Neural progenitor cell (in vitro differentiated cells): ENCODE measurements at regions not wholly inside any gene's neighbourhood (a gene's known extent, or its start where the extent isn't known, plus 50 kb on each side); places are given as distances from the start of the nearest gene placed in this dataset.
A peak's percentile ranks its signal among the peaks of the same experiment; 100 is the strongest.

ENCODE experiments used
- DNase-seq: peaks from one replicate; pipeline ENCODE4 v3.0.0-alpha.2; 2016; ENCODE audit warnings: low spot score
- H2AFZ ChIP-seq: fragments of 200-600 bp; sonication (generic); replicated peaks from 2 replicates; pipeline ENCODE4 v1.6.1; 2016; ENCODE audit warnings: antibody characterized with exemption
- H3F3A ChIP-seq: fragments of 200-600 bp; sonication (generic); 2 replicates; pipeline ENCODE4 v1.6.1; 2016; ENCODE audit warnings: antibody characterized with exemption, low read depth
- H3K27ac ChIP-seq: fragments of 200-600 bp; sonication (generic); 2 replicates; pipeline ENCODE4 v1.5.1; 2016; ENCODE audit warnings: mild to moderate bottlenecking
- H3K27me3 ChIP-seq: fragments of 200-600 bp; sonication (generic); 2 replicates; pipeline ENCODE4 v1.6.1; 2016; ENCODE audit warnings: mild to moderate bottlenecking, moderate library complexity
- H3K36me3 ChIP-seq: fragments of 200-600 bp; sonication (generic); 2 replicates; pipeline ENCODE4 v1.5.1; 2016
- H3K4me1 ChIP-seq: fragments of 200-600 bp; sonication (generic); 2 replicates; pipeline ENCODE4 v1.6.1; 2016; ENCODE audit warnings: mixed run types
- H3K4me2 ChIP-seq: fragments of 200-600 bp; sonication (generic); 2 replicates; pipeline ENCODE4 v1.6.1; 2016
- H3K4me3 ChIP-seq: fragments of 200-600 bp; sonication (generic); 2 replicates; pipeline ENCODE4 v1.5.1; 2016
- H3K79me2 ChIP-seq: fragments of 200-600 bp; sonication (generic); 2 replicates; pipeline ENCODE4 v1.6.1; 2016; ENCODE audit warnings: low read depth
- H3K9ac ChIP-seq: fragments of 200-600 bp; sonication (generic); 2 replicates; pipeline ENCODE4 v1.6.1; 2016
- H3K9me3 ChIP-seq: fragments of 200-600 bp; sonication (generic); 2 replicates; pipeline ENCODE4 v1.5.1; 2016; ENCODE audit warnings: low read depth
- H4K20me1 ChIP-seq: fragments of 200-600 bp; sonication (generic); 2 replicates; pipeline ENCODE4 v1.6.1; 2016; ENCODE audit warnings: low read depth
- H3K27ac Mint-ChIP-seq: 3 replicates; pipeline ENCODE4 v1.8.0; 2021; ENCODE audit warnings: mixed read lengths
- H3K27me3 Mint-ChIP-seq: 2 replicates; pipeline ENCODE4 v1.8.0; 2022; ENCODE audit warnings: low read depth, mild to moderate bottlenecking, inconsistent platforms, moderate library complexity, mixed read lengths; ENCODE audit not compliant: insufficient read depth
- H3K36me3 Mint-ChIP-seq: 3 replicates; pipeline ENCODE4 v1.8.0; 2021; ENCODE audit warnings: mixed read lengths
- H3K4me1 Mint-ChIP-seq: 3 replicates; pipeline ENCODE4 v1.8.0; 2021; ENCODE audit warnings: mixed read lengths
- H3K4me3 Mint-ChIP-seq: 3 replicates; pipeline ENCODE4 v1.8.0; 2021; ENCODE audit warnings: mild to moderate bottlenecking, moderate library complexity, mixed read lengths
- H3K9me3 Mint-ChIP-seq: 3 replicates; pipeline ENCODE4 v1.8.0; 2020; ENCODE audit warnings: mixed read lengths
- EZH2 ChIP-seq: fragments of 200-600 bp; sonication (generic); IDR thresholded peaks from 2 replicates; pipeline ENCODE4 v1.6.1; 2017; ENCODE audit warnings: antibody characterized with exemption, mild to moderate bottlenecking, moderate library complexity
- EZH2phosphoT487 ChIP-seq: fragments of 200-600 bp; sonication (generic); IDR thresholded peaks from 2 replicates; pipeline ENCODE4 v1.6.1; 2017; ENCODE audit warnings: antibody characterized with exemption
- TF ChIP-seq, protein P1 (sequence below): fragments of 200-600 bp; sonication (generic); IDR thresholded peaks from 2 replicates; pipeline ENCODE4 v1.5.1; 2017; ENCODE audit warnings: antibody characterized with exemption, mild to moderate bottlenecking

DNA sequence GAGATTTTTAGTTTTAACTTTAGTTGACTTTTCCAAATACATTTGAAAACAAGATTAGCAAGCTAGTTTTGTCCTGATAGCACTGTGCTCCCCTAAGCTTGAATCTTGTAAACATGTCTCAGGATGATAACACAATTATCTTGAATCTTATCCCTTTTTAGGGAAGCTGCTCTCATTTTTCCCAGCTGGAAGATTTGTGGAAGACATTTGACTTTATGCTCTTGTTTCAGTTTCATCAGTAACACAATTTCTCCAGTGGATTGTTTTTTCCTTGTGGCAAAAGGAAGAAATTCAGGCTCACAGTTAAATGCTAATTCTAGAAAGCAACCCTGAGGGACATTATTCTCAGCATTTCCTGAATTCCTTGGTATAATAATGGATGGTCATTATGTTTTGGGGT is 88.8 kb downstream of the CDC7 start:
- DNase-seq, result no peak
- Histone ChIP-seq H3K9ac (no peak overlapping the region), H3K4me1 (peaks cover 18% of the 10 kb centered on the region), H3K4me2 (no peak overlapping the region), H3F3A (no peaks in the 10 kb centered on the region), H3K27me3 (no peaks in the 10 kb centered on the region), H3K79me2 (no peaks in the 10 kb centered on the region), H4K20me1 (no peaks in the 10 kb centered on the region), H3K27ac (no peak overlapping the region), H3K4me3 (no peak overlapping the region), H2AFZ (no peak overlapping the region), H3K9me3 (no peaks in the 10 kb centered on the region), H3K36me3 (no peaks in the 10 kb centered on the region)
- H3K4me1 Mint-ChIP-seq, result peaks cover 46% of the 10 kb centered on the region
- TF ChIP-seq, protein P1, sequence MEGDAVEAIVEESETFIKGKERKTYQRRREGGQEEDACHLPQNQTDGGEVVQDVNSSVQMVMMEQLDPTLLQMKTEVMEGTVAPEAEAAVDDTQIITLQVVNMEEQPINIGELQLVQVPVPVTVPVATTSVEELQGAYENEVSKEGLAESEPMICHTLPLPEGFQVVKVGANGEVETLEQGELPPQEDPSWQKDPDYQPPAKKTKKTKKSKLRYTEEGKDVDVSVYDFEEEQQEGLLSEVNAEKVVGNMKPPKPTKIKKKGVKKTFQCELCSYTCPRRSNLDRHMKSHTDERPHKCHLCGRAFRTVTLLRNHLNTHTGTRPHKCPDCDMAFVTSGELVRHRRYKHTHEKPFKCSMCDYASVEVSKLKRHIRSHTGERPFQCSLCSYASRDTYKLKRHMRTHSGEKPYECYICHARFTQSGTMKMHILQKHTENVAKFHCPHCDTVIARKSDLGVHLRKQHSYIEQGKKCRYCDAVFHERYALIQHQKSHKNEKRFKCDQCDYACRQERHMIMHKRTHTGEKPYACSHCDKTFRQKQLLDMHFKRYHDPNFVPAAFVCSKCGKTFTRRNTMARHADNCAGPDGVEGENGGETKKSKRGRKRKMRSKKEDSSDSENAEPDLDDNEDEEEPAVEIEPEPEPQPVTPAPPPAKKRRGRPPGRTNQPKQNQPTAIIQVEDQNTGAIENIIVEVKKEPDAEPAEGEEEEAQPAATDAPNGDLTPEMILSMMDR, result no peak
- no peak for TF ChIP-seq EZH2
- no peak for TF ChIP-seq EZH2phosphoT487
- H3K27me3 Mint-ChIP-seq, result peaks cover 5% of the 10 kb centered on the region
- H3K4me3 Mint-ChIP-seq, result no peak overlapping the region
- H3K27ac Mint-ChIP-seq, result no peak overlapping the region
- H3K36me3 Mint-ChIP-seq, result no peaks in the 10 kb centered on the region
- H3K9me3 Mint-ChIP-seq, result peaks cover 5% of the 10 kb centered on the region

DNA sequence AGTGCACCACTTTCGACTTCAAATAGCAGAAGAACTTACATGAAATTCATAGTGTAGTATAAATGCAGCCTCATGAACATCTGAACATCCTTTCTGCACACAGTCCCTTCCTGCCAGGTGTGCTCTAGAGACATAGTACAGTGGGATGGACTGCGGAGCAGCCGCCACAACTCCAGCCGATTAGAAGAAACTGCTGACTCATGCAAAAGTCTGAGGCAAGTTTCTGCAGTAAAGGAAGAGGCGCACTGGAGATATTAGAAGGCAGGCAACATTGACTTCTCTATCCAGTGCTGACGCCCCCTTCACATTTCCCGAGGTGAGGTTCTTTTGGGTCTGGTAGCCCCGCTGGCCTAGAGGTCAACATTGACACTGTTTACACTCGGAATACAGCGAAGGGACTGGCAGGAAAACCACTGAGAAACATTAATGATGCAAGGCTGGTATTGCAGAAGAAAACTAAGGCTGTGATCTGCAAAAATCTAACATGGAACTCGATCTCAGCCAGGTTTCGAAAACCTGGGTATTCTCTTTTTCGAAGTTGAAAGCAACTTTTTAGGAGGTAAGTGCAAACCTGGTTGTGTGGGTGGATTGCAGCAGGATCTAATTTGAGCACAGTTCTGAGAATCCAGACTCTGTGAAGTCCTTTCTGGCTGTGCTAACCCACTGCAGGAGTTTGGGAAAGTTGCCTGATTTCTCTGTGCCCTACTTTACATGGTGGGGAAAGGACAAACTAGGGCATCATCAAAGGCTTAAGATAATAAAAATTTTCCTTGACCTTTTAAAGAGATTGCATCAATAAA is 90.7 kb downstream of the CDC7 start:
- Mint-ChIP-seq H3K9me3 (peaks cover 5% of the 10 kb centered on the region), H3K4me1 (peaks cover 29% of the 10 kb centered on the region), H3K27me3 (peaks cover 9% of the 10 kb centered on the region), H3K36me3 (no peaks in the 10 kb centered on the region), H3K27ac (no peak overlapping the region), H3K4me3 (no peak overlapping the region)
- H2AFZ ChIP-seq, result peak overlapping the region; percentile 22
- H3K9ac ChIP-seq, result no peak overlapping the region
- H4K20me1 ChIP-seq, result no peaks in the 10 kb centered on the region
- no peaks in the 10 kb centered on the region for H3K79me2 ChIP-seq
- H3K4me3 ChIP-seq, result no peak overlapping the region
- no peaks in the 10 kb centered on the region for H3K36me3 ChIP-seq
- no peak overlapping the region for H3K4me2 ChIP-seq
- TF ChIP-seq EZH2phosphoT487 (no peak), EZH2 (no peak)
- TF ChIP-seq, protein P1, result no peak
- H3F3A ChIP-seq, result no peaks in the 10 kb centered on the region
- no peaks in the 10 kb centered on the region for H3K27me3 ChIP-seq
- peaks cover 18% of the 10 kb centered on the region for H3K4me1 ChIP-seq
- peak; percentile 29 for DNase-seq
- H3K9me3 ChIP-seq, result no peaks in the 10 kb centered on the region
- H3K27ac ChIP-seq, result no peak overlapping the region

DNA sequence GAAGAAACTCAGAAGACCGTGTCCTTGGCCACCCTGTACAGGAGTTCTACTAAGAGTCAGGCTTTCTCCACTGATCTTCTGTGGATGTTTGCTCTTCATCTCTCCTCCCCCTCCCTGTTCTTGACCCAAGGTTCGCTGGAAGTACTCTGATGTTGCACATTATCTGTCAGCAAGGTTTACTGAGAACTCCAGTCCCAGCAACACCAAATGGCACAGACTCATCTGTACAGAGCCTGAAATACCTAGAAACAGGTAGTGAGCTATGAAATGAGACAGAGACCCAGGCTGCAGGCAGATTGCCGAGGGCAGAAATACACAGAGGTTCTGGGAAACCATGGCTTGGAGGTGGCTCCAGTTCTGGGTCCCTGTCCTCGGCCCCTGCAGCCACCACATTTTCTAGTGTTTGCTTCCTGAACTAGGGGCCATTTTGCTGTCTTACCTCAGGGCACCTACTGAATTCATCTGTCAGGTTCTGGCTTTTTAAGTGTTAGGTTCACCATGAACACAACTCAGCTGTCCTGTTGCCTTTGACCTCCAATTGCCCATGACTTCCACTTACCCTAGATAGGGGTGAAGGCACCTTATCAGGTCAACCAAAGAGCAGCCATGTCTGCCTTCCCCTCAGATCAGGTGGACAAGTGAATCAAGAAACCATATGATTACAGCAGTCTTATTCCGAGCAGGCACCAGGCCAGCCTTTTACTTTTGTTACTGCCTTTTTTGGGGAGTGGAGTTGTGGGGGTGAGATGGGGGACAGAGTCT is 92.2 kb downstream of the CDC7 start:
- TF ChIP-seq EZH2phosphoT487, result no peak
- no peak for TF ChIP-seq EZH2
- TF ChIP-seq, protein P1, result no peak
- H3K79me2 ChIP-seq, result no peaks in the 10 kb centered on the region
- H3K27ac Mint-ChIP-seq, result no peak overlapping the region

More for the DNA sequence above, 92.2 kb downstream of the CDC7 start:
- Histone ChIP-seq H3K9ac (no peak overlapping the region), H3K4me2 (no peak overlapping the region), H3K36me3 (no peaks in the 10 kb centered on the region), H3K27me3 (no peaks in the 10 kb centered on the region), H3F3A (no peaks in the 10 kb centered on the region), H3K4me3 (no peak overlapping the region), H3K4me1 (peaks cover 18% of the 10 kb centered on the region), H3K27ac (no peak overlapping the region), H3K9me3 (no peaks in the 10 kb centered on the region), H2AFZ (no peak overlapping the region), H4K20me1 (no peaks in the 10 kb centered on the region)
- DNase-seq, result no peak
- H3K27me3 Mint-ChIP-seq, result peaks cover 9% of the 10 kb centered on the region
- no peaks in the 10 kb centered on the region for H3K36me3 Mint-ChIP-seq
- H3K4me3 Mint-ChIP-seq, result no peak overlapping the region
- peaks cover 5% of the 10 kb centered on the region for H3K9me3 Mint-ChIP-seq
- peaks cover 29% of the 10 kb centered on the region for H3K4me1 Mint-ChIP-seq
